ENCODE measurements at regions not wholly inside any gene's neighbourhood (a gene's known extent, or its start where the extent isn't known, plus 50 kb on each side); places are given as distances from the start of the nearest gene placed in this dataset.
A peak's percentile ranks its signal among the peaks of the same experiment; 100 is the strongest.

- TF ChIP-seq JUNB (IDR thresholded peaks at IDR 0.05) (no peak), TFCP2L1 (CRISPR knock-in tag; IDR thresholded peaks at IDR 0.05) (no peak), BCL3 (IDR thresholded peaks at IDR 0.05) (no peak), SMC3 (IDR thresholded peaks at IDR 0.05) (peak; percentile 37; the same call in 2 of the 3 replicates), RFX5 (IDR thresholded peaks at IDR 0.05) (no peak), PHF8 (IDR thresholded peaks at IDR 0.05; ENCODE audit: borderline replicate concordance, low read depth) (no peak), HOXB5 (CRISPR knock-in tag; IDR thresholded peaks at IDR 0.05) (no peak), CEBPB (IDR thresholded peaks at IDR 0.05) (no peak), RAD21 (conservative IDR thresholded peaks at IDR 0.05 in 1 of 2, IDR thresholded peaks at IDR 0.05 in 1 of 2) (peak; percentile 16 to 30; a peak in 2 of 5 replicates), CHD2 (IDR thresholded peaks at IDR 0.05; ENCODE audit: low read length, partially characterized antibody) (no peak), HDAC2 (IDR thresholded peaks at IDR 0.05) (no peak), EP300 (IDR thresholded peaks at IDR 0.05) (no peak), TP53 (CRISPR knock-in tag; IDR thresholded peaks at IDR 0.05) (no peak), ZFP36 (IDR thresholded peaks at IDR 0.05; ENCODE audit: borderline replicate concordance, partially characterized antibody) (no peak), GATA3 (IDR thresholded peaks at IDR 0.05; ENCODE audit: borderline replicate concordance) (no peak), PBX3 (IDR thresholded peaks at IDR 0.05) (no peak)
- TF ChIP-seq, protein P1, sequence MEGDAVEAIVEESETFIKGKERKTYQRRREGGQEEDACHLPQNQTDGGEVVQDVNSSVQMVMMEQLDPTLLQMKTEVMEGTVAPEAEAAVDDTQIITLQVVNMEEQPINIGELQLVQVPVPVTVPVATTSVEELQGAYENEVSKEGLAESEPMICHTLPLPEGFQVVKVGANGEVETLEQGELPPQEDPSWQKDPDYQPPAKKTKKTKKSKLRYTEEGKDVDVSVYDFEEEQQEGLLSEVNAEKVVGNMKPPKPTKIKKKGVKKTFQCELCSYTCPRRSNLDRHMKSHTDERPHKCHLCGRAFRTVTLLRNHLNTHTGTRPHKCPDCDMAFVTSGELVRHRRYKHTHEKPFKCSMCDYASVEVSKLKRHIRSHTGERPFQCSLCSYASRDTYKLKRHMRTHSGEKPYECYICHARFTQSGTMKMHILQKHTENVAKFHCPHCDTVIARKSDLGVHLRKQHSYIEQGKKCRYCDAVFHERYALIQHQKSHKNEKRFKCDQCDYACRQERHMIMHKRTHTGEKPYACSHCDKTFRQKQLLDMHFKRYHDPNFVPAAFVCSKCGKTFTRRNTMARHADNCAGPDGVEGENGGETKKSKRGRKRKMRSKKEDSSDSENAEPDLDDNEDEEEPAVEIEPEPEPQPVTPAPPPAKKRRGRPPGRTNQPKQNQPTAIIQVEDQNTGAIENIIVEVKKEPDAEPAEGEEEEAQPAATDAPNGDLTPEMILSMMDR (IDR thresholded peaks at IDR 0.05) = 0 out of 3 replicates have a peak, but pooled peaks have one; percentile 19
- TF ChIP-seq, protein P2, sequence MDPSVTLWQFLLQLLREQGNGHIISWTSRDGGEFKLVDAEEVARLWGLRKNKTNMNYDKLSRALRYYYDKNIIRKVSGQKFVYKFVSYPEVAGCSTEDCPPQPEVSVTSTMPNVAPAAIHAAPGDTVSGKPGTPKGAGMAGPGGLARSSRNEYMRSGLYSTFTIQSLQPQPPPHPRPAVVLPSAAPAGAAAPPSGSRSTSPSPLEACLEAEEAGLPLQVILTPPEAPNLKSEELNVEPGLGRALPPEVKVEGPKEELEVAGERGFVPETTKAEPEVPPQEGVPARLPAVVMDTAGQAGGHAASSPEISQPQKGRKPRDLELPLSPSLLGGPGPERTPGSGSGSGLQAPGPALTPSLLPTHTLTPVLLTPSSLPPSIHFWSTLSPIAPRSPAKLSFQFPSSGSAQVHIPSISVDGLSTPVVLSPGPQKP (IDR thresholded peaks at IDR 0.05; ENCODE audit: low read depth, low read length) = no peak
- TF ChIP-seq, protein P3, sequence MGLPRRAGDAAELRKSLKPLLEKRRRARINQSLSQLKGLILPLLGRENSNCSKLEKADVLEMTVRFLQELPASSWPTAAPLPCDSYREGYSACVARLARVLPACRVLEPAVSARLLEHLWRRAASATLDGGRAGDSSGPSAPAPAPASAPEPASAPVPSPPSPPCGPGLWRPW (IDR thresholded peaks at IDR 0.05) = no peak
- TF ChIP-seq, protein P4, sequence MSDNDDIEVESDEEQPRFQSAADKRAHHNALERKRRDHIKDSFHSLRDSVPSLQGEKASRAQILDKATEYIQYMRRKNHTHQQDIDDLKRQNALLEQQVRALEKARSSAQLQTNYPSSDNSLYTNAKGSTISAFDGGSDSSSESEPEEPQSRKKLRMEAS (IDR thresholded peaks at IDR 0.05) = no peak
- Histone ChIP-seq H3K27ac (no peak overlapping the region), H3K9me3 (no peaks in the 10 kb centered on the region; the same call in 2 of the 3 replicates), H3K4me2 (no peak overlapping the region), H3K4me3 (no peak overlapping the region), H3K4me1 (no peaks in the 10 kb centered on the region)
- 2% methylated on average over 5 of the region's 5 CpGs for WGBS (ENCODE audit: missing lambda C conversion rate)
- FAIRE-seq (no peak), ATAC-seq (peak; percentile 60 to 80; a peak in 5 of 6 replicates), DNase-seq (ENCODE audit: low read depth in 1 of 2, low spot score in 1 of 2) (no peak)
- POLR2A ChIA-PET = no interaction called here
- CTCF ChIA-PET = interaction anchor here (0.6 to 1.8 kb wide), 6 partner anchors 12 to 167 kb away, joined by 3 to 6 read pairs (median 3); no protein-coding TSS in a partner anchor
These were observed 702.8 kb downstream of the SEMA5A start for GRCh38 chr5:8842971-8843551.

GRCh38 chr5:8843771-8844170, 702.1 kb downstream of the SEMA5A start:
- DNase-seq (ENCODE audit: low read depth in 1 of 2, low spot score in 1 of 2) (no peak), ATAC-seq (no peak), FAIRE-seq (no peak)
- Histone ChIP-seq H3K4me3 (no peak overlapping the region), H3K4me2 (no peak overlapping the region), H3K9me3 (no peaks in the 10 kb centered on the region; the same call in 2 of the 3 replicates), H3K27ac (no peak overlapping the region), H3K4me1 (no peaks in the 10 kb centered on the region)
- ChIA-PET POLR2A (no interaction called here), CTCF (interaction anchor here (0.6 to 1.8 kb wide), 4 partner anchors 13 to 87 kb away, joined by 3 to 6 read pairs (median 4); no protein-coding TSS in a partner anchor)
- WGBS (ENCODE audit: missing lambda C conversion rate) = 29% methylated on average over 7 of the region's 7 CpGs
- TF ChIP-seq POLR2A (IDR thresholded peaks at IDR 0.05; ENCODE audit: low read length) (no peak), FOXS1 (CRISPR knock-in tag; IDR thresholded peaks at IDR 0.05) (no peak), HOXB5 (CRISPR knock-in tag; IDR thresholded peaks at IDR 0.05) (no peak), HOXB13 (CRISPR knock-in tag; IDR thresholded peaks at IDR 0.05; ENCODE audit: low read depth) (no peak), CEBPB (IDR thresholded peaks at IDR 0.05) (no peak), BCL3 (IDR thresholded peaks at IDR 0.05) (no peak), KDM1A (IDR thresholded peaks at IDR 0.05; ENCODE audit: low read depth) (no peak), ESRRA (IDR thresholded peaks at IDR 0.05; ENCODE audit: borderline replicate concordance, low read length) (no peak), HOXA7 (CRISPR knock-in tag; IDR thresholded peaks at IDR 0.05) (no peak), RFX5 (IDR thresholded peaks at IDR 0.05) (no peak), CBX2 (IDR thresholded peaks at IDR 0.05; ENCODE audit: borderline replicate concordance, low read depth) (no peak), JUNB (IDR thresholded peaks at IDR 0.05) (no peak)
- TF ChIP-seq, protein P5, sequence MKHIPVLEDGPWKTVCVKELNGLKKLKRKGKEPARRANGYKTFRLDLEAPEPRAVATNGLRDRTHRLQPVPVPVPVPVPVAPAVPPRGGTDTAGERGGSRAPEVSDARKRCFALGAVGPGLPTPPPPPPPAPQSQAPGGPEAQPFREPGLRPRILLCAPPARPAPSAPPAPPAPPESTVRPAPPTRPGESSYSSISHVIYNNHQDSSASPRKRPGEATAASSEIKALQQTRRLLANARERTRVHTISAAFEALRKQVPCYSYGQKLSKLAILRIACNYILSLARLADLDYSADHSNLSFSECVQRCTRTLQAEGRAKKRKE (CRISPR knock-in tag; IDR thresholded peaks at IDR 0.05; ENCODE audit: low read depth) = no peak
- TF ChIP-seq, protein P6, sequence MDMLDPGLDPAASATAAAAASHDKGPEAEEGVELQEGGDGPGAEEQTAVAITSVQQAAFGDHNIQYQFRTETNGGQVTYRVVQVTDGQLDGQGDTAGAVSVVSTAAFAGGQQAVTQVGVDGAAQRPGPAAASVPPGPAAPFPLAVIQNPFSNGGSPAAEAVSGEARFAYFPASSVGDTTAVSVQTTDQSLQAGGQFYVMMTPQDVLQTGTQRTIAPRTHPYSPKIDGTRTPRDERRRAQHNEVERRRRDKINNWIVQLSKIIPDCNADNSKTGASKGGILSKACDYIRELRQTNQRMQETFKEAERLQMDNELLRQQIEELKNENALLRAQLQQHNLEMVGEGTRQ (IDR thresholded peaks at IDR 0.05) = no peak
